ENCODE measurements at regions not wholly inside any gene's neighbourhood (a gene's known extent, or its start where the extent isn't known, plus 50 kb on each side); places are given as distances from the start of the nearest gene placed in this dataset.

DNA sequence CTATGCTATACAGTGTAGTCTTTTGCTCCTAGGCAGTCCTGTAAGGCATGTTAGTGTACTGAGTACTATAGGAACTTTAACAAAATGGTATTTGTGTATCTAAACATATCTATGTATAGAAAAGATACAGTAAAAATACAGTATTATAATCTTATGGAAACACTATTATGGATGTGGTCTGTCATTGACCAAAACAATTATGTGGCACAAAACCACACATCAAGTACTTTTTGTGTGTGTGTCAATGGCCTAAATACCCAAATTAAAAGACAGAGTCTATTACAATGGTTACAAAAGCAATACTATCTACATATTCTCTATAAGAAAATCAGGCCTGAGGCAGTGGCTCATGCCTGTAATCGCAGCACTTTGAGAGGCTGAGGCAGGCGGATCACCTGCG is 610.2 kb upstream of the NDST4 start:
- H3K9ac ChIP-seq (ENCODE audit: low read length), result no peak overlapping the region
- H3K4me3 ChIP-seq (ENCODE audit: low read length), result no peak overlapping the region
- no peak overlapping the region for H2AFZ ChIP-seq (ENCODE audit: low read length)
- no peaks in the 10 kb centered on the region for H3K79me2 ChIP-seq (ENCODE audit: low read length)
- no peaks in the 10 kb centered on the region for H3F3A ChIP-seq (ENCODE audit: insufficient read depth, low read length)
- TF ChIP-seq EZH2 (optimal IDR thresholded peaks at IDR 0.05; ENCODE audit: low read depth, low read length) (no peak), EZH2phosphoT487 (IDR thresholded peaks at IDR 0.05; ENCODE audit: low read length) (no peak)
- TF ChIP-seq, protein P1, sequence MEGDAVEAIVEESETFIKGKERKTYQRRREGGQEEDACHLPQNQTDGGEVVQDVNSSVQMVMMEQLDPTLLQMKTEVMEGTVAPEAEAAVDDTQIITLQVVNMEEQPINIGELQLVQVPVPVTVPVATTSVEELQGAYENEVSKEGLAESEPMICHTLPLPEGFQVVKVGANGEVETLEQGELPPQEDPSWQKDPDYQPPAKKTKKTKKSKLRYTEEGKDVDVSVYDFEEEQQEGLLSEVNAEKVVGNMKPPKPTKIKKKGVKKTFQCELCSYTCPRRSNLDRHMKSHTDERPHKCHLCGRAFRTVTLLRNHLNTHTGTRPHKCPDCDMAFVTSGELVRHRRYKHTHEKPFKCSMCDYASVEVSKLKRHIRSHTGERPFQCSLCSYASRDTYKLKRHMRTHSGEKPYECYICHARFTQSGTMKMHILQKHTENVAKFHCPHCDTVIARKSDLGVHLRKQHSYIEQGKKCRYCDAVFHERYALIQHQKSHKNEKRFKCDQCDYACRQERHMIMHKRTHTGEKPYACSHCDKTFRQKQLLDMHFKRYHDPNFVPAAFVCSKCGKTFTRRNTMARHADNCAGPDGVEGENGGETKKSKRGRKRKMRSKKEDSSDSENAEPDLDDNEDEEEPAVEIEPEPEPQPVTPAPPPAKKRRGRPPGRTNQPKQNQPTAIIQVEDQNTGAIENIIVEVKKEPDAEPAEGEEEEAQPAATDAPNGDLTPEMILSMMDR (IDR thresholded peaks at IDR 0.05; ENCODE audit: low read length), result no peak
- H4K20me1 ChIP-seq (ENCODE audit: insufficient read depth, low read length), result no peaks in the 10 kb centered on the region
- H3K27ac ChIP-seq (ENCODE audit: low read length), result no peak overlapping the region
- H3K36me3 ChIP-seq (replicated peaks; ENCODE audit: insufficient read depth, low read length), result no peaks in the 10 kb centered on the region
- H3K9me3 ChIP-seq (replicated peaks; ENCODE audit: insufficient read depth, low read length), result no peaks in the 10 kb centered on the region
- no peaks in the 10 kb centered on the region for H3K4me1 ChIP-seq (ENCODE audit: low read length)
- no peaks in the 10 kb centered on the region for H3K27me3 ChIP-seq (replicated peaks; ENCODE audit: insufficient read depth, low read length)
- H3K4me2 ChIP-seq (ENCODE audit: low read depth, low read length), result no peak overlapping the region
- H3K9me2 ChIP-seq (replicated peaks; ENCODE audit: insufficient read depth, low read length), result no peaks in the 10 kb centered on the region
- no peak for DNase-seq

DNA sequence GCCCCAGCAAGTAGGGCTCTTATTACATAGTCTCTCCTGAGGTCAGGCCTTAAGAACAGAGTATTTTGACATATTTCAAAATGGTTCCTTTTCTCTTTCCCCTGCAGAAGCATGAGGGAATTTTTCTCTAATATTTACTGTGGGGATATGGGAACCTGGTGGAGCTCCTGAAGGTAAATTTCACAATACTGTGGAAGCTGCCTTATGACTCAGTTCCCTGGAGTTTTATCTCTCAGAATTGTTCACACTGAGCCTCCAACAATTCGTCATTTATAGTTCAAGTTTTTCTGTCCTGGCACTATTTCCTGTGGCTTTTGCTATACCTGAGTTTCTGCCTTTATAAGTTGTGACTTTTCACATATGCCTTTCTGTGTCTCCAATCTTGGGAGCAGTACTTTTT is 607.2 kb upstream of the NDST4 start:
- Histone ChIP-seq H3K4me3 (ENCODE audit: low read length) (no peak overlapping the region), H3K27ac (ENCODE audit: low read length) (no peak overlapping the region), H3K27me3 (replicated peaks; ENCODE audit: insufficient read depth, low read length) (no peaks in the 10 kb centered on the region)

DNA sequence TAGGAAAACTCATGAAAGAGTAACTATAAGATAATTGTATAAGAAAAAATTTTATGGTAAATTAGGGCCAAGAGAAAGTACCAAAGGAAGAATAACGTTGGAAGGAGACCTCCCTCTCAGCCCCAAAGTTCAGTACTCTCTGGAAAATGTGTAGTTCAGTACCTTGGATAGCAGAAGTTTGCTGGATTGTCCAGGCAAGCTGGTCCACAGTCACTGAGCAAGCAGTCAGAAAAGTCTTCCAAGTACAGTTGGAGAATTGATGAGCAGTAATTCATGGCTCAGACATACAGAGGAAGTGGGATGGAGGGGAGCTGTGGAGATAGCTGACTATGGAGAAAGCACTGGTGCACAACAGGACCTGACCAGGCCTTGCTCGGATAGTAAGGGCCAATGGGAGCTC is 598.2 kb upstream of the NDST4 start:
- TF ChIP-seq EZH2phosphoT487 (IDR thresholded peaks at IDR 0.05; ENCODE audit: low read length) (no peak), EZH2 (optimal IDR thresholded peaks at IDR 0.05; ENCODE audit: low read depth, low read length) (no peak)
- TF ChIP-seq, protein P1 (IDR thresholded peaks at IDR 0.05; ENCODE audit: low read length), result no peak
- Histone ChIP-seq H3K4me1 (ENCODE audit: low read length) (no peaks in the 10 kb centered on the region), H3K9me2 (replicated peaks; ENCODE audit: insufficient read depth, low read length) (no peaks in the 10 kb centered on the region), H3K27me3 (replicated peaks; ENCODE audit: insufficient read depth, low read length) (no peaks in the 10 kb centered on the region), H3F3A (ENCODE audit: insufficient read depth, low read length) (no peaks in the 10 kb centered on the region), H3K27ac (ENCODE audit: low read length) (no peak overlapping the region), H3K36me3 (replicated peaks; ENCODE audit: insufficient read depth, low read length) (no peaks in the 10 kb centered on the region), H3K4me3 (ENCODE audit: low read length) (no peak overlapping the region), H3K4me2 (ENCODE audit: low read depth, low read length) (no peak overlapping the region), H2AFZ (ENCODE audit: low read length) (no peak overlapping the region), H3K9me3 (replicated peaks; ENCODE audit: insufficient read depth, low read length) (no peaks in the 10 kb centered on the region), H4K20me1 (ENCODE audit: insufficient read depth, low read length) (no peaks in the 10 kb centered on the region; the same call in 1 of the 2 replicates), H3K9ac (ENCODE audit: low read length) (no peak overlapping the region), H3K79me2 (ENCODE audit: low read length) (no peaks in the 10 kb centered on the region)
- DNase-seq, result peak; percentile 10

More for the DNA sequence above, 607.2 kb upstream of the NDST4 start:
- H3K36me3 ChIP-seq (replicated peaks; ENCODE audit: insufficient read depth, low read length), result no peaks in the 10 kb centered on the region
- no peak overlapping the region for H2AFZ ChIP-seq (ENCODE audit: low read length)
- H4K20me1 ChIP-seq (ENCODE audit: insufficient read depth, low read length), result no peaks in the 10 kb centered on the region
- H3K4me1 ChIP-seq (ENCODE audit: low read length), result no peaks in the 10 kb centered on the region
- no peak for DNase-seq
- no peaks in the 10 kb centered on the region for H3K9me3 ChIP-seq (replicated peaks; ENCODE audit: insufficient read depth, low read length)
- TF ChIP-seq EZH2phosphoT487 (IDR thresholded peaks at IDR 0.05; ENCODE audit: low read length) (no peak), EZH2 (optimal IDR thresholded peaks at IDR 0.05; ENCODE audit: low read depth, low read length) (no peak)
- TF ChIP-seq, protein P1 (IDR thresholded peaks at IDR 0.05; ENCODE audit: low read length), result no peak
- H3K79me2 ChIP-seq (ENCODE audit: low read length), result no peaks in the 10 kb centered on the region
- H3K9ac ChIP-seq (ENCODE audit: low read length), result no peak overlapping the region
- no peaks in the 10 kb centered on the region for H3F3A ChIP-seq (ENCODE audit: insufficient read depth, low read length)
- H3K9me2 ChIP-seq (replicated peaks; ENCODE audit: insufficient read depth, low read length), result no peaks in the 10 kb centered on the region
- H3K4me2 ChIP-seq (ENCODE audit: low read depth, low read length), result no peak overlapping the region

All from MM.1S (cell line).